ENCODE measurements at regions not wholly inside any gene's neighbourhood (a gene's known extent, or its start where the extent isn't known, plus 50 kb on each side); places are given as distances from the start of the nearest gene placed in this dataset.

DNA sequence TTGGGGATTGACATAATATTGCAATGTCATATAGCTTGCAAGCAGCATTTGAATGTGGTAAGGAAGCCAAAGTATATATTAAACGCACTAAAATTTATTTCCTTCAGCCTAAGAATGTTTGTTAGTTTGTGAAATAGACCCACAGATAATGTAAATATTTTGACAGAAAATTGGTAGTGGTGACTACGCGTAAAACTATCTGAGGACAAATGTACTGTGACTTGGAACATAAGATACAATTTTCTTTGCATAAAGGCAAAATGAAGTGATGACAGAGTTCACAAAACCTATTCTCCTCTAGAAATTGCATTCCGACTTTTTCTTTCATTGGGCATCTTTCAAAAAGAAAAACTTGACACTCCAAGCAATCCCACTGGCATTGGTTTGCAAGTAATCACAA, 411.1 kb upstream of the LRATD1 start:
- no peak for DNase-seq (ENCODE audit: low read depth in 1 of 2, low spot score in 1 of 2)

DNA sequence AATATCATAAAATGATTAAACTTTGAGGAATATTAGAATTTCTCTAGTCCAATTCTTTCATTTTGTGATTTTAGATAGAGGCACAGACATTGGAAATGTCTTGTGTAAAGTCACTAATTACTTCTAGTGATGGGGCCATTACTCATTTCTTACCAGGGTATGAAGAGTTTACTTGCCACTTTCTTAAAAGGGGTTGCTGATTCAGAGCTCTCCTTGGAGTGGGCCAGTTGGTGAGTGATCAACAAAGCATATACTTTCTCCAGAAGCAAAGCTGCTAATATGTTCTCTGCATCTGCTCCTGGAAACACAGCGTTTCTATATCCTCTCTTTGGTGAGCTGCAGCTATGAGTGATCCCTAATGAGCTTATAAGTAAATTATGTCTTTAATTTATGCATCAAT, 408.9 kb upstream of the LRATD1 start:
- DNase-seq (ENCODE audit: low read depth in 1 of 2, low spot score in 1 of 2) = no peak

DNA sequence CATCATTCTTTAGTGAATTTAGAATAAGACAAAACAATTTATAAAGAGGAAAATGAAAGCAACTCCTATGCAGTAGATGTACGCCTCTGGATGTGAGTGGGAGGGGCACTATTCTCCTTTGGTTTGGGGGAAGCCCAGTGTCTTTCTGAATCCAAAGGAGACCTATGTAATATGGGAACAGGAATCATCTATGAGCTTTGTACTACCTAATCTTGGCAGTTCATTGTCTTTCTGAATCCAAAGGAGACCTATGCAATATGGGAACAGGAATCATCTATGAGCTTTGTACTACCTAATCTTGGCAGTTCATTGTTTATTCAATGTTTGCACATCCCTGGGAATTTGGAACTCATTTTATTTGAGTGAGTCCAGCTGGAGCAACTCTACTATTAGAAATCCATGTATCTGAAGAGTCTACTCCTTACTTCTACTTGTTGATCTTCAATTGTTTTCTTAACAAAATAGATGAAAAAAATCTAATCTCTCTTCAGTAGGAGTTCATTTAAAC, 401.1 kb upstream of the LRATD1 start:
- DNase-seq (ENCODE audit: low read depth in 1 of 2, low spot score in 1 of 2) = no peak

DNA sequence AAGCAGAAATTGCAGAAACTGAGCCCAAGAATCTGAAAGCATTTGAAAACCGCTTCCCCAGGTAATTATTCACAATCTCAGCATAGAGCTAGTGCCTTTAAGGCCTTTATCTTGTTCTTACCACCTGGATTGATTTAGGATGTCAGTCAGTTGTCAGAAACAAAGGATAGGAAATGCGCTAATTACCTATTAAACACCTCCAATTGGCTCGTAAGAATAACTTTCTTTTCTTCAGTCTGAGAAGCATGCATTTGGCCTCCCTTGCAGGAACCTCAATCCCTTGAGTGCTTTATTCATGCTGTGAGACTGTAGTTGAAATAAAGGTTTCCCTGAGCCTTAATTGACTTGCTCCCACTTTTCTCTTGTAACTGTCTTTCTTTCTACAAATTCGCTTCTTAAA, 400.3 kb upstream of the LRATD1 start:
- DNase-seq (ENCODE audit: low read depth in 1 of 2, low spot score in 1 of 2) = no peak

DNA sequence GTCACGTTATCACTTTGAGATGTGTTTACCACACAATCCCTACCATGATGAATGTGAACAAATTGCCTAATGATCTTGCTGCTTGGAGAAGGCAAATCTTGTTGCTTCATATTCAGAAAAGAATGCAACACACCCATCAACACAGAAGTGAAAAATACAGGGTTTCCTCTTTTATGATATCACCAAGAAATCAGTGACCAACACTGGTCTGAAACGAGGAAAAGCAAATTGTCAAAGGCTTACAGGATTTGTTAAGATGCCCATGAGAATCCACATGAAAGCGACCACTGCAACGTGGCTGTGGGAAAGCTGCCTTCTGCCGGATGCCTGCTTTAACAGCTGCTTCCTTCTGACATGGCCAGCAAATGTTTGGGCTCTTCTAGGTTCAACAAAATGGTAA, 397.6 kb upstream of the LRATD1 start:
- DNase-seq (ENCODE audit: low read depth in 1 of 2, low spot score in 1 of 2) = no peak

DNA sequence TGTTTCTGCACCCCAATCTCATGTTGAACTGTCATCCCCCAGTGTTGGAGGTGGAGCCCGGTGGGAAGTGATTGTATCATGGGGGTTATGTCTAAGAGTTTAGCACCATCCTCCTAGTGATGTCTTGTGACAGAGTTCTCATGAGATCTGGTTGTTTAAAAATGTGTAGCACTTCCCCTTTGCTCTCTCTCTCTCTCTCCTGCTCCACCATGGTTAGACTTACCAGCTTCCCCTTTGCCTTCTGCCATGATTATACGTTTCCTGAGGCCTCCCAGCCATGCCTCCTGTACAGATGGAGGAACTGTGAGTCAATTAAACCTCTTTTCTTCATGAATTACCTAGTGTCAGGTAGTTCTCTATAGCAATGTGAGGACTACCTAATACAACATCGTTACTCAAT, 396.9 kb upstream of the LRATD1 start:
- no peak for DNase-seq (ENCODE audit: low read depth in 1 of 2, low spot score in 1 of 2)

DNA sequence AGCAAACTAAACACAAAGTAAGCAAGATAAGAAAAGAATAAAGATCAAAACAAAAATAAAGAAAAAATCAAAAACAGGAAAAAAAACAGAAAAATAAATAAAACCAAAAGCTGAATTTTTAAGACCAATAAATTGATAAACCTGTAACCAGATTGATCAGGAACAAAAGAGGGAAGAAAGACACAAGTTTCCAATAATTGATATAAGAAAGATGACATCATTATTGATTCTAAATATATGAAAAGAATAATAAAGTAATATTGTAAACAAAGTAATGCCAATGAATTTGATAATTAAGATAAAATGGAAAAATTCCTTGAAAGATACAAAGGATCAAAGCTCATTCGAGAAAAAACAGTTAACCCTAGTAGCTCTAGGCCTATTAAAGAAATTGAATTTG, 394.6 kb upstream of the LRATD1 start:
- no peak for DNase-seq (ENCODE audit: low read depth in 1 of 2, low spot score in 1 of 2)

DNA sequence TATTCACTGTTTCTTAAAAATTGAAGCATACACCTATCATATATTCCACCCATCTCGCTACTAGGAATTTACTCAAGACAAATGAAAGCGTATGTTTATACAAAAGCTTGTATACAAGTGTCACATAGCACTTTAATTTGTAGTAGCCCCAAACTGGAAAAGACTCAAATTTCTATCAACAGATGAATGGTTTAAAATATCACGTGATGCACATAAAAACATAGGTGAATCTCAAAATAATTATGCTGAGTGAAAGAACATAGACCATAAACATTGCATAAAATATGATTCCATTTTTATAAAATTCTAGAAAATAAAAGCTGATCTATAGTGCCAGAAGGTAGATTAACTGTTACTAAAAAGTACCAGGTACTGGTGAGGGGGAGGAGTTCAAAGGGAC, 392.9 kb upstream of the LRATD1 start:
- no peak for DNase-seq (ENCODE audit: low read depth in 1 of 2, low spot score in 1 of 2)

DNA sequence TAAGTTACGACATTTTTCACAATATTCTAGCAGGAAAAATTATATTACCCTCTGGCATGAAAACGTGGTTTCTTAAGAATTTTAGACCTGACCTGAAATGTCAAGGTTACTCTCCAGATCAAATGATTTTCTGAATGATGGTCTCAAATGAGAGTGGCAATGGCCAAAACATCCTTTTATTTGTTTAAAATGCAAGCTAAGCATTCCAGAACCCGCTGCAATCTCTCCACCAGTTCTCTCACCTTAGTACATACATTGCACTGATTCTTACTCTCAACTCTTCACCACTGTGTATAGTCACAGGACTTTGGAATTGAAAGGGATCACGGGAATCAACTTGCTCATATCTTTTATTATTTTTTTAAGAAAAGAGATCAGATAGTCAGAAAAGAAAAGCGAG, 391.6 kb upstream of the LRATD1 start:
- DNase-seq (ENCODE audit: low read depth in 1 of 2, low spot score in 1 of 2) = no peak

DNA sequence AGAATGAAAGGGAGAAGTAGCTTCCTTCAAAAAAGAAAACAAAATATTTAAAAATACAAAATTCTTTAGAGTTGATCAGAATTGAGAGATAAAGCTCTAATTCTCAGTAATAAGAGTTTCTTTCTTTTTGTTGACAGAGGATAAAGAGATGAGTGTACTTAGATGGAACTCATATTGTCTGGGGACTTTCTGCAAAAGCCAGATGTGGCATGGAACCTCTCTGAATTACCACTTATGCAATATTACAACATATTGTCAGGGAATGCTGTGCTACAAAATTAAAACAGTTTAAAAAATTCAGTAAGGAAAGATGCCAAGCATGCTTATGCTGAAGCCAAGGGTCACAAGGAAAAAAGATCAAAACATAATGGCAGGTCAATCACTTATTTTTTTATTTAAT, 386.6 kb upstream of the LRATD1 start:
- DNase-seq (ENCODE audit: low read depth in 1 of 2, low spot score in 1 of 2) = no peak

DNA sequence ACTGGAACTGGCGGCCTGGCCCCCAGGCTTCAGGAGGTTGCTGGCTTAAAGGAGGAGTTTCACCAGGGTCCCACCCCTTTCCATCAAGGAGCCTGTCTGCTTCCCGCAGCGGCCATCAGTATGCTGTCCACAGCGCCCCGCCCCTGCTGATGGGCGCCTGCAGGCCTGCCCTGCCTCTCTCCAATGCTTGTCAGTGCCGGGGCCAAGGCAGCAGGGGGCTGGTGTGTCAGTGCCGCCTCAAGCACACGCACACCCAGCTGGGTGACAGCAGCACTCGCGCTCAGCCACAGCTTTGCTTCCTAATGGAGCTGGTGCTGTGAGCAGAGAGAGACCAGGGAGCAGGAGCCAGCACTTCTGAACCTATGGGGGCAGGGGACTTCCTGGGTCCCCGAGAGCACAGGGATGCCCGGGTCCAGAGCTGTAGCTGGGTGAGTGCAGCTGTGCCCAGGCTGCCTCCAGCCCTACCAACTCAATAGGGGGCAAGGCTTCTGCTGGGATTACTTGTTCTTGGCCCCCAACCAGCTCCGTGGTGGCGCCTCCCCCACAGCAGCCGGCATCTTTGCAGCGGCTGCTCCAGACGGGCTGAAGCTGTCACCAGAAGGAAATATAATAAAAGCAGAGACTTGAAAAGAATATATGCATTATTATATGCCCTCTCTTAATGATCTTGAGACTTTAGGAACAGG, 377.2 kb upstream of the LRATD1 start:
- no peak for DNase-seq (ENCODE audit: low read depth in 1 of 2, low spot score in 1 of 2)

DNA sequence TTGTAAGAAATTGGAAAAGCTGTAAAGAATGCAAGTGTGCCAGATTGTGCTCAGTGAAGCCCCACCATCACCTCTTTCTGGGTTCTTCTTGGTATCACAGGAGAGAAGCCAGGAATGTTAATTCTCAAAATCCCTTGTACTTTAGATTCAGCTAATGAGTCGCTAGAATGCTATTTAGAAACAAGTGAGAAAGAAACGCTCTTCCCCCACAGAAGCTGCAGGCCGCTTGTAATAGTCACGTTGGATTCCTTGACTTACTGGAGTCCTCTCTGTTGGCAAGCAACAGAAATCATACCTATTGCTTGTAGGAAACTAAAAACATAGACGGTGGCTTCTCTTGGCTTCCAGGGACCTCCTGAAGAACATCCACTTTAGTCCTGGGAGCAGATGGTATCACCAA, 375.6 kb upstream of the LRATD1 start:
- DNase-seq (ENCODE audit: low read depth in 1 of 2, low spot score in 1 of 2) = no peak

DNA sequence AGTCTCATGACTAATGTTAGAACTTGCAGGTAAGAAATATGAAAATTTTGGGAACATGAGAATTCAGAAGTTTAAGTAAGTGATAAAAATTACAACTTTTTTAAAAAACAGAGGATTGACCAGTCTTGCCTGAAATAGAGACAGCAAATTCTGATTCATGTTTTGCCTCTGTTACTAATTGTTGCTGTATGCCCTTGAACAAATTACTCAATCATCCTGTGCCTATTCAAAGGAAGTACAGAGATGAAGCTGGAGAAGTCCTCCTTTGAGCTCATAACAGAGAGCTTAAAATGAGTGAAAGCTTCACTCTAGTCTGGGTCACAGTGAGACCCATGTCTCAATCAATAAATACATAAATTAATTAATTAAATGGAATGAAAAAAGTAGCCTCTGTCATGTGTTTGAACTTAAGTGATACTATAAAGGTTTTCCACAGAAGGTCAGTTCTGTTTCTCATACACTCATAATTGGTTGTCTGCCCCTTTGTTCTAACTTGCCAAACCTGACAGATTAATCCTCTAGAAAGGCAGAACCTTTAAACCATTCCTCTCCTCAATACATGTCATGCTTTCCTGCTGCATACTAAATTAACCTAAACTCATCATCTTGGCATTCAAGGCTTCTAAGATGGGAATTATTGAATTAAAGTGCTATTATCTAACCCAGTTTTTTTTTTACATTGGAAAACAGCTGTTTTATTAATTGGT, 374.6 kb upstream of the LRATD1 start:
- DNase-seq (ENCODE audit: low read depth in 1 of 2, low spot score in 1 of 2) = no peak

DNA sequence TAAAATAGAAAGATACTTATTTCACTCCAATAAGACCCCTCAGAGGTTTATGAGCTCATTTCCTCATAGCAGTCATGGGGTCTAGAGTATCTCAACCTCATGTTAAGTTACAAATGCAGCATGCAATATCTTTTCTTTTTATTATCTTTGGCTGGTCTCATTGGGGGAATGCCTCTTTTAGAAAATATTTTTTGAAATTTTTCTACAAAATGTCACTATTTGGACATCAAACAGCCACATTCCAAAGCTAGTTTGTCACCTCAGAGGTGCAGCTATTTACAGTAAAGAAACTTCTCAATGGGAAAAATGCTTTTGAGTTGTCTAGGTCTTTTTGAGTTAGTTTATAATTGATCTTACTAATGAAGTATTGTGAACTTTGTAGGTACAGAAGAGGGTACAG, 370.7 kb upstream of the LRATD1 start:
- DNase-seq (ENCODE audit: low read depth in 1 of 2, low spot score in 1 of 2) = no peak

DNA sequence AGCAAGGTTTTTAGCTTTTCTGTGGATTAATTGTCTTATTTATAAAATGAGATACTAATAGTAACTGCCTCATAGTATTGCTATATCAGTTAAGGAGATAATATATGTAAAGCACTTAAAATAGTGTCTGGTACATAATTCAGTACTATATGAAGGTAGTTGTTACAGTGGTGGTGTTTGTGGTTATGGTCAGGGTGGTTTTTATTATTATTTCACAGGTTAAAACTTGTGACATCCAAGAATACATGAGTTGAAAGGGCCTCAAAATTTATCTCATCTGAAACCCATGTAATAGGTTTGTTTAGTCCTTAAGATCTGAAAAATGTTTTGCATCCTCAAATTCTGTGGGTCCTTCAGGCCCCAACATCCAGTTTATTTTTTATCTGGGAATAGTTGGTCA, 369.5 kb upstream of the LRATD1 start:
- no peak for DNase-seq (ENCODE audit: low read depth in 1 of 2, low spot score in 1 of 2)

DNA sequence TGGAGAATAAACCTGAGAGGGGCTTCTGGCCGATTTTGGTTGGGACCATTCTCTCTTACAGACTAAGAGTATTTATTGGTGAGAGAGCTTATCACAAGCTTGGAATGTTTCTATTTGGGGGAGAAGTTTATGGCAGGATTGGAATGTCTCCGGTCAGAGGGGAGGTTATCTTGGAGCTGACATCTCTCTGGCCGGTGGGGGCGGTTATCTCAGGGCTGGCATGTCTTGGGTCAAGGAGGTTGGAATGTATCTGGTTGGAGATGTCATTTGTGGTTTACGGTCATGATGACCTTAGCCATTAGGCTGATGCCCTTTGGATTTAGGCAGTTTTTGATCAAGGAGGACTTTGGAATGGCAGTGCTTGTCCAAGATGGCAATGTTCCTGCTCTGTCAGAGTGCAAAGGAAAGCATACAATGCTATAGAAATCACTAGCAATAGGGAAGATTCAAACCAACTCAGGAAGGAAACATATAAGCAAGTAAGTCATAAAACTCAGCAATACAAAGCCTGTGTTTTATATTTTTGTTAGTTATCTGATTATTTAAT, 362.4 kb upstream of the LRATD1 start:
- DNase-seq (ENCODE audit: low read depth in 1 of 2, low spot score in 1 of 2) = no peak

DNA sequence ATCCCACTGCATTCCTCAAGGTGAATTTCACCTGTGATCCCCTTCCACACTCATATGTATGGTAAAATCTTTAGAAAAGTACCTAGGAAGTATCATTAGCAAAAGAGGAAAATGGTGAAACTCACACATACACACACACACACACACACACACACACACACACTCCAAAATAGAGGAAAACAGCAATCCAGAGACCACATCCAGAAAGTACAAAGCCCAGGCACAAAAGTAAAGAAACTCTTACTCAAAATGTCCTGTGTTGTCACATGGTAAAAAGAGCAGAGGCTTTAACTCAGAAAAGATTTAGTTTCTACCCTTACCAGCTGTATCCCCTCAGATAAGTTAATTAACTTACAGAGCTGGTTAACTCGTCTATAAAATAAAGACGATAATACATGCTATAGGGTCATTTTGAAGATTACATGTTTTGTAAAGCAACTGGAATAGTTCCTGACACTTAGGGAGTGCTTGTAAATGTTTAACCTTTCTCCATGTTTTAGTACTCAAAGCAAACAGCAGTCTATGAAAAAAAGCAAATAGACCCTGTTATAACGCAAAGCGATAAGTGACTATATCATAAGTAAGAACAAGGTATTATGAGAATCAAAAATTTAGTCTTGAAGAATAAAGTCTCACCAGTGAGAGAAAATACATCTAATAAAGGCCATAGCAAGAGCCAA, 360.0 kb upstream of the LRATD1 start:
- DNase-seq (ENCODE audit: low read depth in 1 of 2, low spot score in 1 of 2) = no peak

DNA sequence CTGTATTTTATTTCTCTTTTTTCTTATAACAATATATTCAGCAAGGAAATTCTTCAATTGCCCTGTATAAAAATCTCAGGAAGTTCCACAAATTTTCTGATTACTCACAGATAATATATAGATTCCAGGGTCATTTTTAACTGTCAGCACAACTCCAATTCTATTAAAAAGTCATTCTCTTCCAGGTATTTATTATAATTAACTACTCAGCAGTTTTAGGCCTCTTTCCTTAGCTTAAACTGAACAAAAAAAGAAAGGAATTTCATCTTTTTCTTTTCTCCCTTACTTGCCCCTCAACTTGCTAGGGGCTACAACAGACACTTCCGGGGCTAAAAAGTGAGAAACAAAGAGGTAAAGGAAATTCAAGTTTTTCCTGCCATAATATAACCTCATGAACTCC, 358.9 kb upstream of the LRATD1 start:
- DNase-seq (ENCODE audit: low read depth in 1 of 2, low spot score in 1 of 2) = no peak

DNA sequence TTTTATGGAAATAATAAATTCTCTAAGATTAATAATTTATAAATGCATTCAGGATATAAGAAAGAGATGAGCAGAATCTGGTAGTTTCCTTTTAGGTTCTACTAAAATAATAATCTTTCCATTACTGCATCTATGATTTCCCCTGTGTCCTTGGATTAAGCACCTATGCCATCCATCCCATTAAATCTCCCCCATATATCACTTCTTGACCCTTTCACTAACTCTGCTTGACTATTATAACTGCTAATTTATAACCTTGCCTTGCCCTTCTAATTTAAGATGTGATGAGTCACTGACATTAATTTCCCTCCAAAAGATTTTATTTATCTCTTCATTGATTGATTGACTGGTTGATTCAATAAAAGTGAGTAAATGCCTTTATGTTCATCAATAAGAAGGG, 348.3 kb upstream of the LRATD1 start:
- DNase-seq (ENCODE audit: low read depth in 1 of 2, low spot score in 1 of 2) = no peak

DNA sequence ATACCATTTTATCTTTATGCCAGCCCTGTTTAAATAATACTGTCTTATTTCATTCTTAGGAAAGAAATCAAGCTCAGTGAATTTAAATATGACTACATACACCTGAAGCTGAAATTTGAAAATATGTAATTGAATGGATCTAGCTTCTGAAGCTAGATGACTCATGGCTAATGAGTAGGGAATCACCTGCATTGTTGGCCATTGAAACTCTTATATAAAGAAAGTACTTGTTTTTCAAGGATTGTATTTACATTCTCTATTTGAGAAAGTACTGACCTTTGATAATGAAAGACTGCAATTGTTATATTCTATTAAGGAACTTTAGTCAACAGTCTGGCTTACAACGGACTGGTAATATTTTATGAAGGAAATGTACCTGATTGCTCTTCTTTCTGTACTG, 346.7 kb upstream of the LRATD1 start:
- DNase-seq (ENCODE audit: low read depth in 1 of 2, low spot score in 1 of 2) = no peak

DNA sequence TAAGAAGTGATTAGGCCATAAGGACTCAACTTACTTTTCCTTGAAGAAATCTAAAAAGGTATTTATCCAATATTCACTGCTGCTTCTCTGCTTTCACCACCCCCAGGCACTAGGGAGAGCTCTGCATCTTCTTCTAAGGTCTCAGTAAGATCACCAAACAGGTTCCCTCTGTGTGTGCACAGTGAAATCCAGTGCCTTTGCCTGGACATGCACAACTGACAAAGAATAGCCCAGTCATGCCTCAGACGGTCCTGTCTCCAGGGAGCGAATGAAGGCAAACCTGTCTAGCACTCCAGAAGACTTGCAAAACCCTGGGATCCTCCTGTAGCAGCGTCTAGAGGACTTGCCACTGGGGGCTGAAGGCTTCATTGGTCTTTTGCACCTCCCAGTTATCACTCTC, 344.5 kb upstream of the LRATD1 start:
- DNase-seq (ENCODE audit: low read depth in 1 of 2, low spot score in 1 of 2) = no peak

DNA sequence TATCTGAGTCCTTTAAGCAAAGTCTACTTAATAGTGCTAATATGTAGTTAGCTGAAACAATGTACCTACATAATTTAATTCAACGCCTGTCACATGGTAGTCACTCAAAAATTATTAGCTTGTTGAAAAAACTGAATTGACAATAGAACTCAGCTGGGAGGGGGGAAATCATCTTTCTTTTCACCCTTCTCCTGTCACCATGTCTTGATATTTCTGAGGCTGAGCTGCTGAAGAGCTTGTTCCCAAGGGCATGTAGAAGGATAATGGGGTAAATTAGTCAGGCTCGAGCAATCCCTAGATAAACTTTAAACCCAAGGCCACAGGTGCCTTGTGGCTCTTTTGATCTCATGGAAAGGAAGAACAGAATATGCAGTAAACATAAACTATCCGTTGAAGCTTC, 339.6 kb upstream of the LRATD1 start:
- DNase-seq (ENCODE audit: low read depth in 1 of 2, low spot score in 1 of 2) = no peak

All from activated CD4-positive, alpha-beta T cell treated with anti-CD3 and anti-CD28 coated beads, Interleukin-2, amount 50 U/mL, for 24 hours (primary cell).